ENCODE measurements at regions not wholly inside any gene's neighbourhood (a gene's known extent, or its start where the extent isn't known, plus 50 kb on each side); places are given as distances from the start of the nearest gene placed in this dataset.

DNA sequence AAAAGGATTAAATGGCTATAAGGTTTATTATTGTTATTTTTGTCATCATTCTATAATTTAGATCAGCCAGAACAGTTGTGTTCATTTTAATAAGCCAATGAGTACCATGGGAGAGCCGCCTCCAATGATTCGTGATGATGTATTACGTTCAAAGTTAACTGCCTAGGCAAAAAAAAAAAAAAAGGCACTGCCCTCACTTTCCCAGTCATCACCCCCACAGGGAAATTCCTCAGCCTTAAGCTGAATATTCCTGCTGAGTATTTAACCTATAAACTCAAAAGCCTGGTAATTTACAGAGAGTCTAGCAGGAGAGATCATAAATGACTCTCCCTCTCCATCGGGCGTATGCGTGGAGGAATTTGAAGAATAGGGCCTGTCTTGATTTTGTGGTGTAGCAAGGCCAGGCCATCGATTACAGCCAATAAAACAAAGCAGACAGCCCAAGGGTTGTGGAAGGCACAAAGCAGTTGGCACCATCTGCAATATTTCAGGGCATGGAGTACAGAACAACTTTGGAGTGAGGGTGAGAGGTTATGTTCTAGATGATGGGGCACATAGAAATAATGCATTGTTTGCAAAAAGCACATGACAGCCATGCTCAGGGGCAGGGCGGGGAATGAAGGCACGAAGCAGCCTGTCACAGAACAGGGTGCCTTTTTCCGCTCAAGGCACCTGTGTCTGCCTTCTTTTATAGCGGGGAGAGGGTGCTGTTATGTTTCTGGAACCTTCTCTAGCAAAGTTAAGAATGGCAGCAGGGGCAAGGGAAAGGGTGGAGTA, 138.2 kb upstream of the DTNBP1 start:
- Histone ChIP-seq H2AK5ac (ENCODE audit: low read length) (no peak overlapping the region), H3K4me1 (ENCODE audit: control insufficient read depth in 1 of 2, insufficient read depth in 2 of 2, low read length in 2 of 2) (no peaks in the 10 kb centered on the region), H2BK120ac (ENCODE audit: insufficient read depth, low read length, poor library complexity) (no peak overlapping the region), H3K9ac (ENCODE audit: low read length) (no peak overlapping the region), H3K4me3 (ENCODE audit: low read depth, low read length) (no peak overlapping the region), H3K79me2 (ENCODE audit: control insufficient read depth, insufficient read depth, low read length, poor library complexity) (no peaks in the 10 kb centered on the region), H4K91ac (ENCODE audit: low read depth, low read length) (no peak overlapping the region), H2BK12ac (ENCODE audit: low read length) (no peak overlapping the region), H2AFZ (ENCODE audit: insufficient read depth, low read length, poor library complexity) (no peak overlapping the region), H3K27ac (ENCODE audit: low read depth, low read length) (no peak overlapping the region), H3K23ac (ENCODE audit: low read length) (no peak overlapping the region), H3K18ac (ENCODE audit: low read length) (no peak overlapping the region), H4K12ac (ENCODE audit: low read depth, low read length) (no peak overlapping the region), H4K8ac (ENCODE audit: low read depth, low read length) (no peak overlapping the region), H3K27me3 (ENCODE audit: insufficient read depth, low read length) (no peaks in the 10 kb centered on the region), H3K9me3 (ENCODE audit: insufficient read depth, low read depth, low read length) (no peaks in the 10 kb centered on the region), H3K14ac (ENCODE audit: low read length) (no peak overlapping the region), H3K4me2 (ENCODE audit: low read length) (no peak overlapping the region), H3K4ac (ENCODE audit: low read depth, low read length) (no peak overlapping the region), H3K79me1 (ENCODE audit: low read length) (no peaks in the 10 kb centered on the region), H2BK5ac (ENCODE audit: low read depth, low read length, poor library complexity) (no peak overlapping the region), H3K36me3 (ENCODE audit: control insufficient read depth in 1 of 2, insufficient read depth in 2 of 2, low read length in 2 of 2) (no peaks in the 10 kb centered on the region)
- no peak for DNase-seq
- WGBS (ENCODE audit: extremely low coverage, insufficient coverage, insufficient read length): no CpG with 5 or more reads among the region's 11 CpGs

DNA sequence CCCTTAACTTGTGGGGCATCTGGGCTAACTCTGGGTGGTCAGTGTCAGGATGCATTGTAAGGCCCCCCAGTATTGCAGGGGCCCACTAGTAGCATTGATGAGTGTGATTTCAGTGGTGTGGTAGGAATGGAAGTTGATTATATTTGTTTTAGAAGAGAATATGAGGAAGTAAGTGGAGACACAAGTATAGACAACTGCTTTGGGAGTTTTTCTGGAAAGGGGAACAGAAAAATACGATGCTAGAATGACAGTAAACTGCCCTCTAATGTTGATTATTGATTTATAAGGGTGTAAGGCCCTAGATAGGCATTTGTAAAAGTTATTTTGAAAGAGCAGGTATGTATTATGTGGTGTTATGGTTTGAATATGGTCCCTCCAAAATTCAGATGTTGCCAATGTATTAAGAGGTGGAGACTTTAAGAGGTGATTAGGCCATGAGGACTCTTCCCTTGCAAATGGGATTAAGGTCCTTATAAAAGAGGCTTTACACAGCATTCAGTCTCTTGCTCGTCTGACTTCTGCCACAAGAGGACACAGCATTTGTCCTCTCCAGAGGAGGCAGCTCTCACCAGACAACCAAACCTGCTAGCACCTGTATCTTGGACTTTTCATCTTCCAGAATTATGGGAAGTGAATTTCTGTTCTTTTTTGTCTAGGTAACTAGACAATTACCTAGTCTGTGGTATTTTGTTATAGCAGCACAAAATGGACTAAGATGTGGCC, 135.9 kb upstream of the DTNBP1 start:
- Histone ChIP-seq H4K8ac (ENCODE audit: low read depth, low read length) (no peak overlapping the region), H2AFZ (ENCODE audit: insufficient read depth, low read length, poor library complexity) (no peak overlapping the region), H2BK120ac (ENCODE audit: insufficient read depth, low read length, poor library complexity) (no peak overlapping the region), H3K4me2 (ENCODE audit: low read length) (no peak overlapping the region), H3K4ac (ENCODE audit: low read depth, low read length) (no peak overlapping the region), H3K9me3 (ENCODE audit: insufficient read depth, low read depth, low read length) (no peaks in the 10 kb centered on the region), H3K36me3 (ENCODE audit: control insufficient read depth in 1 of 2, insufficient read depth in 2 of 2, low read length in 2 of 2) (no peaks in the 10 kb centered on the region), H2BK12ac (ENCODE audit: low read length) (no peak overlapping the region), H4K12ac (ENCODE audit: low read depth, low read length) (no peak overlapping the region), H2AK5ac (ENCODE audit: low read length) (no peak overlapping the region), H4K91ac (ENCODE audit: low read depth, low read length) (no peak overlapping the region), H3K27ac (ENCODE audit: low read depth, low read length) (no peak overlapping the region), H3K4me1 (ENCODE audit: control insufficient read depth in 1 of 2, insufficient read depth in 2 of 2, low read length in 2 of 2) (no peaks in the 10 kb centered on the region), H2BK5ac (ENCODE audit: low read depth, low read length, poor library complexity) (no peak overlapping the region), H3K79me2 (ENCODE audit: control insufficient read depth, insufficient read depth, low read length, poor library complexity) (no peaks in the 10 kb centered on the region), H3K23ac (ENCODE audit: low read length) (no peak overlapping the region), H3K27me3 (ENCODE audit: insufficient read depth, low read length) (no peaks in the 10 kb centered on the region), H3K14ac (ENCODE audit: low read length) (no peak overlapping the region), H3K4me3 (ENCODE audit: low read depth, low read length) (no peak overlapping the region), H3K9ac (ENCODE audit: low read length) (no peak overlapping the region), H3K79me1 (ENCODE audit: low read length) (no peaks in the 10 kb centered on the region), H3K18ac (ENCODE audit: low read length) (no peak overlapping the region)
- DNase-seq: no peak
- no CpG with 5 or more reads among the region's 2 CpGs for WGBS (ENCODE audit: extremely low coverage, insufficient coverage, insufficient read length)

GRCh38 chr6:15796844-15797243, 134.0 kb upstream of the DTNBP1 start:
- WGBS (ENCODE audit: extremely low coverage, insufficient coverage, insufficient read length): no CpG with 5 or more reads among the region's 5 CpGs

GRCh38 chr6:15796130-15796771, 133.4 kb upstream of the DTNBP1 start:
- no peak overlapping the region for H4K8ac ChIP-seq (ENCODE audit: low read depth, low read length)
- H4K12ac ChIP-seq (ENCODE audit: low read depth, low read length): no peak overlapping the region
- H3K9me3 ChIP-seq (ENCODE audit: insufficient read depth, low read depth, low read length): no peaks in the 10 kb centered on the region
- no CpG with 5 or more reads among the region's 7 CpGs for WGBS (ENCODE audit: extremely low coverage, insufficient coverage, insufficient read length)
- H3K23ac ChIP-seq (ENCODE audit: low read length): no peak overlapping the region
- no peaks in the 10 kb centered on the region for H3K27me3 ChIP-seq (ENCODE audit: insufficient read depth, low read length)
- peaks cover 0 to 2% of the 10 kb centered on the region in 2 experiments for H3K4me1 ChIP-seq (ENCODE audit: control insufficient read depth in 1 of 2, insufficient read depth in 2 of 2, low read length in 2 of 2)
- H2BK12ac ChIP-seq (ENCODE audit: low read length): no peak overlapping the region
- no peak overlapping the region for H2BK120ac ChIP-seq (ENCODE audit: insufficient read depth, low read length, poor library complexity)
- no peak overlapping the region for H2AK5ac ChIP-seq (ENCODE audit: low read length)
- no peak overlapping the region for H2AFZ ChIP-seq (ENCODE audit: insufficient read depth, low read length, poor library complexity)
- H4K91ac ChIP-seq (ENCODE audit: low read depth, low read length): no peak overlapping the region
- no peaks in the 10 kb centered on the region for H3K36me3 ChIP-seq (ENCODE audit: control insufficient read depth in 1 of 2, insufficient read depth in 2 of 2, low read length in 2 of 2)
- H2BK5ac ChIP-seq (ENCODE audit: low read depth, low read length, poor library complexity): no peak overlapping the region
- no peak overlapping the region for H3K4ac ChIP-seq (ENCODE audit: low read depth, low read length)
- H3K4me2 ChIP-seq (ENCODE audit: low read length): no peak overlapping the region
- H3K4me3 ChIP-seq (ENCODE audit: low read depth, low read length): peak overlapping the region; percentile 5
- no peaks in the 10 kb centered on the region for H3K79me1 ChIP-seq (ENCODE audit: low read length)
- no peaks in the 10 kb centered on the region for H3K79me2 ChIP-seq (ENCODE audit: control insufficient read depth, insufficient read depth, low read length, poor library complexity)
- DNase-seq: no peak
- no peak overlapping the region for H3K9ac ChIP-seq (ENCODE audit: low read length)
- no peak overlapping the region for H3K27ac ChIP-seq (ENCODE audit: low read depth, low read length)
- H3K18ac ChIP-seq (ENCODE audit: low read length): no peak overlapping the region
- H3K14ac ChIP-seq (ENCODE audit: low read length): no peak overlapping the region

More at GRCh38 chr6:15796844-15797243, 134.0 kb upstream of the DTNBP1 start:
- H3K4ac ChIP-seq (ENCODE audit: low read depth, low read length): no peak overlapping the region
- no peak for DNase-seq
- no peak overlapping the region for H2BK5ac ChIP-seq (ENCODE audit: low read depth, low read length, poor library complexity)
- no peak overlapping the region for H3K9ac ChIP-seq (ENCODE audit: low read length)
- H2AK5ac ChIP-seq (ENCODE audit: low read length): no peak overlapping the region
- H3K23ac ChIP-seq (ENCODE audit: low read length): no peak overlapping the region
- H4K12ac ChIP-seq (ENCODE audit: low read depth, low read length): no peak overlapping the region
- no peak overlapping the region for H3K14ac ChIP-seq (ENCODE audit: low read length)
- H3K36me3 ChIP-seq (ENCODE audit: control insufficient read depth in 1 of 2, insufficient read depth in 2 of 2, low read length in 2 of 2): no peaks in the 10 kb centered on the region
- no peak overlapping the region for H3K18ac ChIP-seq (ENCODE audit: low read length)
- no peaks in the 10 kb centered on the region for H3K79me1 ChIP-seq (ENCODE audit: low read length)
- H3K79me2 ChIP-seq (ENCODE audit: control insufficient read depth, insufficient read depth, low read length, poor library complexity): no peaks in the 10 kb centered on the region
- no peak overlapping the region for H3K4me2 ChIP-seq (ENCODE audit: low read length)
- H3K9me3 ChIP-seq (ENCODE audit: insufficient read depth, low read depth, low read length): no peaks in the 10 kb centered on the region
- H4K8ac ChIP-seq (ENCODE audit: low read depth, low read length): no peak overlapping the region
- no peak overlapping the region for H2AFZ ChIP-seq (ENCODE audit: insufficient read depth, low read length, poor library complexity)
- H3K4me3 ChIP-seq (ENCODE audit: low read depth, low read length): no peak overlapping the region
- no peak overlapping the region for H3K27ac ChIP-seq (ENCODE audit: low read depth, low read length)
- H2BK120ac ChIP-seq (ENCODE audit: insufficient read depth, low read length, poor library complexity): no peak overlapping the region
- no peak overlapping the region for H2BK12ac ChIP-seq (ENCODE audit: low read length)
- peaks cover 0 to 2% of the 10 kb centered on the region in 2 experiments for H3K4me1 ChIP-seq (ENCODE audit: control insufficient read depth in 1 of 2, insufficient read depth in 2 of 2, low read length in 2 of 2)
- H3K27me3 ChIP-seq (ENCODE audit: insufficient read depth, low read length): no peaks in the 10 kb centered on the region
- no peak overlapping the region for H4K91ac ChIP-seq (ENCODE audit: low read depth, low read length)
